ENCODE measurements at regions not wholly inside any gene's neighbourhood (a gene's known extent, or its start where the extent isn't known, plus 50 kb on each side); places are given as distances from the start of the nearest gene placed in this dataset.
A peak's percentile ranks its signal among the peaks of the same experiment; 100 is the strongest.

GRCh38 chr2:8544786-8545694 lies 136.8 kb upstream of the ID2 start:
- no peaks in the 10 kb centered on the region for H3K27me3 ChIP-seq (ENCODE audit: insufficient read depth, low read length)
- H3K4me1 ChIP-seq (ENCODE audit: control insufficient read depth in 1 of 2, insufficient read depth in 2 of 2, low read length in 2 of 2): peaks cover 2 to 8% of the 10 kb centered on the region in 2 experiments; a peak in 3 of 4 replicates
- intact Hi-C loops (cut with micrococcal nuclease): no loop called here
- H3K4me2 ChIP-seq (ENCODE audit: low read length): no peak overlapping the region
- no peaks in the 10 kb centered on the region for H3K36me3 ChIP-seq (ENCODE audit: control insufficient read depth in 1 of 2, insufficient read depth in 2 of 2, low read length in 2 of 2)
- BruUV-seq (replicated peaks): no TSS peak
- no peak overlapping the region for H3K9ac ChIP-seq (ENCODE audit: low read length)
- H3K4me3 ChIP-seq (replicated peaks in 1 of 2; ENCODE audit: low read depth in 1 of 2, low read length in 2 of 2): no peak overlapping the region
- peak; percentile 84 for ATAC-seq
- no peaks in the 10 kb centered on the region for H3K9me3 ChIP-seq (ENCODE audit: control insufficient read depth in 1 of 2, insufficient read depth in 1 of 2, low read depth in 1 of 2, low read length in 2 of 2)
- ChIA-PET POLR2A (interaction anchor here (0.9 kb wide), 1 partner anchor 15 kb away, joined by 3 read pairs; no protein-coding TSS in a partner anchor), RAD21 (ENCODE audit: low non-redundant PET in 1 of 2, low total read pairs in 2 of 2, uncharacterized antibody in 2 of 2, unreplicated experiment in 2 of 2) (no interaction called here), CTCF (no interaction called here)
- peak in 2 of 3 experiments; percentile 30 to 33; a peak in 3 of 6 replicates for TF ChIP-seq CTCF (IDR thresholded peaks at IDR 0.05 in 2 of 3, conservative IDR thresholded peaks at IDR 0.05 in 1 of 3; ENCODE audit: borderline replicate concordance in 1 of 3, insufficient read depth in 1 of 3, low read depth in 2 of 3, low read length in 2 of 3)
- no peak for TF ChIP-seq REST (IDR thresholded peaks at IDR 0.05; ENCODE audit: low read depth)
- peak; percentile 44 for TF ChIP-seq RAD21 (IDR thresholded peaks at IDR 0.05; ENCODE audit: low read depth)
- TF ChIP-seq CEBPB (IDR thresholded peaks at IDR 0.05; ENCODE audit: low read depth): no peak
- TF ChIP-seq SIN3A (IDR thresholded peaks at IDR 0.05; ENCODE audit: low read depth): no peak
- peak; percentile 32 for TF ChIP-seq POLR2A (IDR thresholded peaks at IDR 0.05; ENCODE audit: borderline replicate concordance, extremely low read depth, insufficient read depth, insufficient read length)
- TF ChIP-seq ZNF274 (IDR thresholded peaks at IDR 0.05; ENCODE audit: low read depth, low read length): no peak
- H3K79me2 ChIP-seq (ENCODE audit: insufficient read depth, low read length): no peaks in the 10 kb centered on the region
- no peaks in the 10 kb centered on the region for H3K9me2 ChIP-seq (ENCODE audit: insufficient read depth)
- no peaks in the 10 kb centered on the region for H4K20me1 ChIP-seq (ENCODE audit: insufficient read depth)
- no peak overlapping the region for H3K27ac ChIP-seq (ENCODE audit: low read depth, low read length)
- H2AFZ ChIP-seq (ENCODE audit: low read depth, low read length, poor library complexity, severe bottlenecking): no peak overlapping the region
- DNase-seq (ENCODE audit: low read depth, low spot score): peak; percentile 6
